ENCODE measurements at regions not wholly inside any gene's neighbourhood (a gene's known extent, or its start where the extent isn't known, plus 50 kb on each side); places are given as distances from the start of the nearest gene placed in this dataset.
"Not testable (repeated sequence)": the region's sequence is repeated elsewhere in the genome, so short reads cannot be mapped to it uniquely, and the experiment has no call there.

GRCh38 chr9:42470577-42470976 lies 287.1 kb downstream of the SPATA31A6 start:
- peak; percentile 61 for TF ChIP-seq CTCF (IDR thresholded peaks at IDR 0.05; ENCODE audit: borderline replicate concordance, extremely low read depth, low read length, poor library complexity, severe bottlenecking)
- ATAC-seq (ENCODE audit: insufficient read depth, low read depth); H3K4me3 ChIP-seq (ENCODE audit: low read depth in 1 of 2, low read length in 2 of 2); H3K27ac ChIP-seq (ENCODE audit: low read length); H3K36me3 ChIP-seq (ENCODE audit: insufficient read depth, low read length); H3K4me2 ChIP-seq (ENCODE audit: insufficient read depth, low read length); H3K4me1 ChIP-seq (ENCODE audit: insufficient read depth, low read length); DNase-seq; H4K20me1 ChIP-seq (ENCODE audit: insufficient read depth, low read length); H2AFZ ChIP-seq (ENCODE audit: low read depth, low read length); H3K27me3 ChIP-seq (ENCODE audit: insufficient read depth, low read length, poor library complexity); H3K79me2 ChIP-seq (ENCODE audit: insufficient read depth, low read length); H3K9ac ChIP-seq (ENCODE audit: low read depth, low read length); H3K9me3 ChIP-seq (ENCODE audit: insufficient read depth, low read length, severe bottlenecking): not testable (repeated sequence)

GRCh38 chr9:42490989-42491388 lies 307.5 kb downstream of the SPATA31A6 start:
- H4K20me1 ChIP-seq (ENCODE audit: insufficient read depth, low read length); H3K79me2 ChIP-seq (ENCODE audit: insufficient read depth, low read length); H3K36me3 ChIP-seq (ENCODE audit: insufficient read depth, low read length); H3K4me3 ChIP-seq (ENCODE audit: low read depth in 1 of 2, low read length in 2 of 2); ATAC-seq (ENCODE audit: insufficient read depth, low read depth); H3K4me2 ChIP-seq (ENCODE audit: insufficient read depth, low read length); H3K4me1 ChIP-seq (ENCODE audit: insufficient read depth, low read length); H3K9me3 ChIP-seq (ENCODE audit: insufficient read depth, low read length, severe bottlenecking); H3K27me3 ChIP-seq (ENCODE audit: insufficient read depth, low read length, poor library complexity); H3K27ac ChIP-seq (ENCODE audit: low read length); DNase-seq; H2AFZ ChIP-seq (ENCODE audit: low read depth, low read length); H3K9ac ChIP-seq (ENCODE audit: low read depth, low read length): not testable (repeated sequence)

DNA sequence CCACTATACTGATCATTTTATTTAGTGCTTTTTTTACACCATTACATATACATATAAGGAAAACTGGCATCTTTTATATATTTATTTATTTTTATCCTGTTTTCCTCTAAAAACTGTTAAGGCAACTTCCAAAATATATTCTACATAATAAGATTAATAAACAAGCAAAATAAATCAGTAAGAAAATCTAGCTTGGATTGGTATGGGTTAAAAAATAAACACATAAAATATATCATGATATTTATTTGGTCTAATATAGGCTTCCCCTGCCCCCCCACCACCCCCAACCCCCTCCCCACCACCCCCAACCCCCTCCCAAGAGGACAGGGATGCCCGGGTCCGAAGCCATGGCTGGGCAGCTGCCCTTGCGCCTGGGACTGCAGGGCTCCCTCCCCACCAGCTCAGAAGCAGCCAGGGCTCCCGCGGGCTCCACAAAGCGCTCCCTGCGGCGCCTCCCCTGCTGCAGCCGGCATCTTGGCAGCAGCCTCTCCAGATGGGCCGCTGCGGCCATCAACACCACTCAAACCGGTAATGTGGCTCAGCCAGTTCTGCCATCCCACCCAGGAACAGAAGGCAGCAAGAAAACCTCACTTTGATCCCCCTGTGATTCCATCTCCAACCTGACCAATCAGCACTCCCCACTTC lies 319.3 kb downstream of the SPATA31A6 start:
- H2AFZ ChIP-seq (ENCODE audit: low read depth, low read length); H3K27ac ChIP-seq (ENCODE audit: low read length); DNase-seq; H3K27me3 ChIP-seq (ENCODE audit: insufficient read depth, low read length, poor library complexity); ATAC-seq (ENCODE audit: insufficient read depth, low read depth); H3K9me3 ChIP-seq (ENCODE audit: insufficient read depth, low read length, severe bottlenecking); H3K9ac ChIP-seq (ENCODE audit: low read depth, low read length); H3K4me3 ChIP-seq (ENCODE audit: low read depth in 1 of 2, low read length in 2 of 2); H3K4me2 ChIP-seq (ENCODE audit: insufficient read depth, low read length); H3K4me1 ChIP-seq (ENCODE audit: insufficient read depth, low read length); H4K20me1 ChIP-seq (ENCODE audit: insufficient read depth, low read length); H3K79me2 ChIP-seq (ENCODE audit: insufficient read depth, low read length); H3K36me3 ChIP-seq (ENCODE audit: insufficient read depth, low read length): not testable (repeated sequence)

DNA sequence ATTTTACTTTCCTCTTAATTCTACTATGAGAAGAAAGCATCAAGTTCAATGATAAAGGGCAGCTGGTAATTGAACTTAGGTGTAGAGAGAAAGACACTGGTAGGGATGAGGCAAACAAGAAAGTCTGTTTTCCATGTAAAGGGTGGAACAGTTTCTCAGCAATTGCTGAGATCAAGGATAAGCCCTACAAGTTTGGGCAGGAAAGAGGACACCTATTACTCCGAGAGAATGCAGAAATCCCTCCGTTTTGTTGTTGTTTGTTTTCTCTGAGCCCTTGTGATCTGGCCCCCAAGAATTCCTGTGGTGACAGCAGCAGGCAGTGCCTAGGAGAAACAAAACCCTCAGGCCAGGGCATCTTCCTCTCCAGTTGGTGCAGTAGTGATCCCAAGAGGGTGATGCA lies 324.7 kb downstream of the SPATA31A6 start:
- H3K9me3 ChIP-seq (ENCODE audit: insufficient read depth, low read length, severe bottlenecking); H3K36me3 ChIP-seq (ENCODE audit: insufficient read depth, low read length); H3K4me1 ChIP-seq (ENCODE audit: insufficient read depth, low read length); H3K9ac ChIP-seq (ENCODE audit: low read depth, low read length); H2AFZ ChIP-seq (ENCODE audit: low read depth, low read length); H3K27me3 ChIP-seq (ENCODE audit: insufficient read depth, low read length, poor library complexity); H3K79me2 ChIP-seq (ENCODE audit: insufficient read depth, low read length); H3K27ac ChIP-seq (ENCODE audit: low read length); ATAC-seq (ENCODE audit: insufficient read depth, low read depth); H3K4me2 ChIP-seq (ENCODE audit: insufficient read depth, low read length); H4K20me1 ChIP-seq (ENCODE audit: insufficient read depth, low read length); H3K4me3 ChIP-seq (ENCODE audit: low read depth in 1 of 2, low read length in 2 of 2); DNase-seq: not testable (repeated sequence)

GRCh38 chr9:42513535-42513934 lies 330.1 kb downstream of the SPATA31A6 start:
- not testable (repeated sequence) for H3K9me3 ChIP-seq (ENCODE audit: insufficient read depth, low read length, severe bottlenecking); H2AFZ ChIP-seq (ENCODE audit: low read depth, low read length); H3K27me3 ChIP-seq (ENCODE audit: insufficient read depth, low read length, poor library complexity); H3K4me2 ChIP-seq (ENCODE audit: insufficient read depth, low read length); H3K9ac ChIP-seq (ENCODE audit: low read depth, low read length); ATAC-seq (ENCODE audit: insufficient read depth, low read depth); H3K4me3 ChIP-seq (ENCODE audit: low read depth in 1 of 2, low read length in 2 of 2); H3K36me3 ChIP-seq (ENCODE audit: insufficient read depth, low read length); H3K27ac ChIP-seq (ENCODE audit: low read length); H4K20me1 ChIP-seq (ENCODE audit: insufficient read depth, low read length); H3K79me2 ChIP-seq (ENCODE audit: insufficient read depth, low read length); H3K4me1 ChIP-seq (ENCODE audit: insufficient read depth, low read length); DNase-seq

- H3K4me2 ChIP-seq (ENCODE audit: insufficient read depth, low read length); ATAC-seq (ENCODE audit: insufficient read depth, low read depth); H3K27me3 ChIP-seq (ENCODE audit: insufficient read depth, low read length, poor library complexity); H3K4me3 ChIP-seq (ENCODE audit: low read depth in 1 of 2, low read length in 2 of 2); H4K20me1 ChIP-seq (ENCODE audit: insufficient read depth, low read length); H2AFZ ChIP-seq (ENCODE audit: low read depth, low read length); H3K9me3 ChIP-seq (ENCODE audit: insufficient read depth, low read length, severe bottlenecking); H3K79me2 ChIP-seq (ENCODE audit: insufficient read depth, low read length); H3K27ac ChIP-seq (ENCODE audit: low read length); DNase-seq; H3K9ac ChIP-seq (ENCODE audit: low read depth, low read length); H3K36me3 ChIP-seq (ENCODE audit: insufficient read depth, low read length); H3K4me1 ChIP-seq (ENCODE audit: insufficient read depth, low read length): not testable (repeated sequence)
Measured at GRCh38 chr9:42534325-42534983, 351.0 kb downstream of the SPATA31A6 start.

GRCh38 chr9:42534984-42535325 lies 351.5 kb downstream of the SPATA31A6 start:
- H3K9ac ChIP-seq (ENCODE audit: low read depth, low read length); H3K4me1 ChIP-seq (ENCODE audit: insufficient read depth, low read length); H2AFZ ChIP-seq (ENCODE audit: low read depth, low read length); H3K27ac ChIP-seq (ENCODE audit: low read length); H3K27me3 ChIP-seq (ENCODE audit: insufficient read depth, low read length, poor library complexity); H3K9me3 ChIP-seq (ENCODE audit: insufficient read depth, low read length, severe bottlenecking); H3K4me2 ChIP-seq (ENCODE audit: insufficient read depth, low read length); H3K36me3 ChIP-seq (ENCODE audit: insufficient read depth, low read length); H3K4me3 ChIP-seq (ENCODE audit: low read depth in 1 of 2, low read length in 2 of 2); ATAC-seq (ENCODE audit: insufficient read depth, low read depth); H3K79me2 ChIP-seq (ENCODE audit: insufficient read depth, low read length); H4K20me1 ChIP-seq (ENCODE audit: insufficient read depth, low read length): not testable (repeated sequence)
- DNase-seq = peak; percentile 7

Measured in DND-41 (cell line).